HepG2 (cell line): ENCODE measurements at regions not wholly inside any gene's neighbourhood (a gene's known extent, or its start where the extent isn't known, plus 50 kb on each side); places are given as distances from the start of the nearest gene placed in this dataset.

Experiments
- ATAC-seq: fragments of 200-7000 bp; cut with Tn5 transposase; 3 replicates; pipeline ENCODE4 v1.9.1; 2020; ENCODE audit warnings: mild to moderate bottlenecking, moderate library complexity
- BruUV-seq: library from RNA; stranded (reverse); fragments of 400-500 nt; replicated peaks from 2 replicates; lab custom pipeline; 2021; lab: Mats Ljungman, UMichigan
- CTCF ChIA-PET: fragments of 300-600 bp; formaldehyde crosslinking; extraction: SDS; loops from one replicate; lab custom pipeline; 2021; ENCODE audit warnings: low total read pairs, inconsistent platforms, low intra/inter-chr PET ratio; lab: Yijun Ruan, JAX
- POLR2A ChIA-PET: fragments of 350-600 bp; sonication (Branson Sonifier 250); formaldehyde crosslinking; loops from one replicate; lab custom pipeline; 2020; ENCODE audit warnings: antibody characterized with exemption, inconsistent platforms; lab: Yijun Ruan, JAX
- DNase-seq: peaks from one replicate; pipeline ENCODE4 v3.0.0-alpha.2; 2015; ENCODE audit warnings: low spot score
- FAIRE-seq: peaks from 3 replicates; lab custom pipeline; 2011; peaks lifted over from hg19 to GRCh38; lab: Jason Lieb, UNC
- H2AFZ ChIP-seq: one replicate; pipeline ENCODE4 v1.6.1; 2011; ENCODE audit warnings: low read length, inconsistent platforms
- H3K27ac ChIP-seq: fragments of 300-600 bp; 3 replicates; pipeline ENCODE4 v1.8.0; 2011; ENCODE audit warnings: mixed run types, mild to moderate bottlenecking, mixed read lengths, low read length, inconsistent platforms; ENCODE audit not compliant: insufficient read depth; ENCODE audit errors: extremely low read length
- H3K27me3 ChIP-seq, 2 experiments: fragments of 200-600 bp in 1 of 2; 2 replicates in 1 of 2; 3 replicates in 1 of 2; pipeline versions ENCODE4 v1.6.0 to v1.8.0; 2011; ENCODE audit warnings: low read length in 2 of 2, mild to moderate bottlenecking in 2 of 2, moderate library complexity in 2 of 2, inconsistent platforms in 1 of 2; ENCODE audit not compliant: insufficient read depth in 2 of 2, control insufficient read depth in 1 of 2
- H3K36me3 ChIP-seq, 2 experiments: fragments of 200-600 bp in 1 of 2; replicated peaks in 1 of 2; 2 replicates in 1 of 2; 3 replicates in 1 of 2; pipeline versions ENCODE4 v1.5.1 to v1.8.0; 2011; ENCODE audit warnings: low read length in 2 of 2, inconsistent platforms in 1 of 2; ENCODE audit not compliant: insufficient read depth in 2 of 2, control insufficient read depth in 1 of 2
- H3K4me1 ChIP-seq: 2 replicates; pipeline ENCODE4 v1.5.1; 2012; ENCODE audit warnings: low read length, inconsistent platforms; ENCODE audit not compliant: insufficient read depth
- H3K4me2 ChIP-seq: 2 replicates; pipeline ENCODE4 v1.6.0; 2011; ENCODE audit warnings: low read depth, low read length, inconsistent platforms
- H3K4me3 ChIP-seq, 3 experiments: fragments of 200-600 bp in 1 of 3; sonication (generic), shearing (Covaris generic) in 1 of 3; replicated peaks in 1 of 3; 2 replicates each; pipeline ENCODE4 v1.5.1; 2011 to 2016; ENCODE audit warnings: low read length in 3 of 3, inconsistent platforms in 2 of 3, low read depth in 2 of 3, mild to moderate bottlenecking in 2 of 3, control low read depth in 1 of 3, mixed read lengths in 1 of 3; ENCODE audit not compliant: insufficient read depth in 1 of 3
- H3K79me2 ChIP-seq: one replicate; pipeline ENCODE4 v1.6.1; 2011; ENCODE audit warnings: low read length, inconsistent platforms; ENCODE audit not compliant: insufficient read depth
- H3K9ac ChIP-seq: 2 replicates; pipeline ENCODE4 v1.6.0; 2011; ENCODE audit warnings: mild to moderate bottlenecking, low read depth, low read length, inconsistent platforms; ENCODE audit not compliant: insufficient read depth
- H3K9me3 ChIP-seq: 2 replicates; pipeline ENCODE4 v1.5.1; 2012; ENCODE audit warnings: mild to moderate bottlenecking, low read length
- H4K20me1 ChIP-seq: 2 replicates; pipeline ENCODE4 v1.6.0; 2011; ENCODE audit warnings: inconsistent platforms, mild to moderate bottlenecking, low read length, moderate library complexity; ENCODE audit not compliant: insufficient read depth
- ESRRA ChIP-seq: sonication (generic); formaldehyde crosslinking; IDR thresholded peaks from 2 replicates; pipeline ENCODE4 v1.5.1; 2020; ENCODE audit warnings: mild to moderate bottlenecking, low read depth, missing genetic modification reagents
- HNF4A ChIP-seq: sonication (generic); formaldehyde crosslinking; IDR thresholded peaks from 2 replicates; pipeline ENCODE4 v1.4.0; 2020; ENCODE audit warnings: missing genetic modification reagents
- REPIN1 ChIP-seq: sonication (generic); formaldehyde crosslinking; IDR thresholded peaks from 2 replicates; pipeline ENCODE4 v1.8.0; 2022; ENCODE audit warnings: missing genetic modification reagents, low read depth, mild to moderate bottlenecking, borderline replicate concordance
- STAT5B ChIP-seq: sonication (generic); formaldehyde crosslinking; IDR thresholded peaks from 2 replicates; pipeline ENCODE4 v1.4.0; 2020; ENCODE audit warnings: missing genetic modification reagents
- SUZ12 ChIP-seq: fragments of 150-350 bp; IDR thresholded peaks from 2 replicates; pipeline ENCODE4 v1.6.1; 2014; ENCODE audit warnings: low read depth, low read length
- THAP11 ChIP-seq: IDR thresholded peaks from 2 replicates; pipeline ENCODE4 v1.6.1; 2016; ENCODE audit warnings: missing biosample characterization, missing genetic modification reagents
- ZNF709 ChIP-seq: sonication (generic); formaldehyde crosslinking; IDR thresholded peaks from 2 replicates; pipeline ENCODE4 v1.5.0; 2020; ENCODE audit warnings: mild to moderate bottlenecking, missing genetic modification reagents
- ZNF737 ChIP-seq: sonication (generic); formaldehyde crosslinking; IDR thresholded peaks from 2 replicates; pipeline ENCODE4 v1.5.0; 2020; ENCODE audit warnings: missing genetic modification reagents, mild to moderate bottlenecking, borderline replicate concordance
- ZNF746 ChIP-seq: sonication (generic); formaldehyde crosslinking; IDR thresholded peaks from 2 replicates; pipeline ENCODE4 v1.8.0; 2022; ENCODE audit warnings: mild to moderate bottlenecking, missing genetic modification reagents
- ZSCAN21 ChIP-seq: sonication (generic); formaldehyde crosslinking; IDR thresholded peaks from 2 replicates; pipeline ENCODE4 v1.8.0; 2022; ENCODE audit warnings: mild to moderate bottlenecking, missing genetic modification reagents, moderate library complexity, borderline replicate concordance
- in situ Hi-C: cut with HindIII; loops from 2 replicates; pipeline ENCODE4 v1.10.0; 2017; ENCODE audit warnings: low pct_unique_long_range_greater_than_20kb; ENCODE audit not compliant: extremely low pct_ligation_motif_present
- intact Hi-C: fragments of 100-400 bp; cut with micrococcal nuclease; formaldehyde crosslinking; loops from one replicate; pipeline ENCODE4 v1.10.0; 2022; ENCODE audit not compliant: unreplicated experiment
- TF ChIP-seq, protein P1 (sequence below): sonication (generic); formaldehyde crosslinking; IDR thresholded peaks from 2 replicates; pipeline ENCODE4 v1.8.1; 2023; ENCODE audit warnings: missing genetic modification reagents, inconsistent platforms, borderline replicate concordance
- TF ChIP-seq, protein P2 (sequence below): sonication (generic); formaldehyde crosslinking; IDR thresholded peaks from 2 replicates; pipeline ENCODE4 v1.8.0; 2022; ENCODE audit warnings: mild to moderate bottlenecking, missing genetic modification reagents, borderline replicate concordance
- TF ChIP-seq, protein P3 (sequence below): IDR thresholded peaks from 2 replicates; pipeline ENCODE4 v1.6.1; 2016; ENCODE audit warnings: low read depth

DNA sequence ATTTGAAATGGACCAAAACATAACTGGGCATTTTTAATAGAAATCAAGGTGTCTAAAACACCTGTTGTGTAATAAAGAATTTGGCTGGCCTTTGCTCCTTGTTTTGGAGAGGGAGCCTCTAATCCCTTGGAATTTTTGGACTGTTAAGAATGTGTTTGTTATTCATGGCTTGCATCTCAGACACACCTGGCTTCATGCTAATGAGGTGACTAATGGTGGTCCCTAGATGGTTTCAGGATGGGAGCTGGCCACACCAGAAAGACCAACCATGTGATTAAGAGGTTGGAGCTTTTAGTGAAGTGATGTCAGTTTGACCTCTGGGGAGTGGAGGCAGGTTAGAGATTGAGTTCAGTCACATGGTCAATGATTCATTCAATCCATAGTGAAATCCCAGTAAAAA lies 328.4 kb downstream of the DHX35 start:
- Histone ChIP-seq H2AFZ (no peak overlapping the region), H3K4me1 (no peaks in the 10 kb centered on the region), H3K36me3 (no peaks in the 10 kb centered on the region), H3K79me2 (no peaks in the 10 kb centered on the region), H3K4me2 (no peak overlapping the region), H4K20me1 (no peaks in the 10 kb centered on the region), H3K27me3 (no peaks in the 10 kb centered on the region), H3K27ac (no peak overlapping the region), H3K9ac (no peak overlapping the region), H3K4me3 (no peak overlapping the region), H3K9me3 (peaks cover 6% of the 10 kb centered on the region)
- ATAC-seq, result no peak
- no peak for TF ChIP-seq ZNF737 (CRISPR knock-in tag)
- TF ChIP-seq HNF4A, result no peak
- no peak for TF ChIP-seq REPIN1 (CRISPR knock-in tag)
- TF ChIP-seq, protein P1, sequence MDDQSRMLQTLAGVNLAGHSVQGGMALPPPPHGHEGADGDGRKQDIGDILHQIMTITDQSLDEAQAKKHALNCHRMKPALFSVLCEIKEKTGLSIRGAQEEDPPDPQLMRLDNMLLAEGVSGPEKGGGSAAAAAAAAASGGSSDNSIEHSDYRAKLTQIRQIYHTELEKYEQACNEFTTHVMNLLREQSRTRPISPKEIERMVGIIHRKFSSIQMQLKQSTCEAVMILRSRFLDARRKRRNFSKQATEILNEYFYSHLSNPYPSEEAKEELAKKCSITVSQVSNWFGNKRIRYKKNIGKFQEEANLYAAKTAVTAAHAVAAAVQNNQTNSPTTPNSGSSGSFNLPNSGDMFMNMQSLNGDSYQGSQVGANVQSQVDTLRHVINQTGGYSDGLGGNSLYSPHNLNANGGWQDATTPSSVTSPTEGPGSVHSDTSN, result no peak
- TF ChIP-seq ZSCAN21 (CRISPR knock-in tag), result no peak
- TF ChIP-seq ZNF709 (CRISPR knock-in tag), result no peak
- TF ChIP-seq, protein P2, sequence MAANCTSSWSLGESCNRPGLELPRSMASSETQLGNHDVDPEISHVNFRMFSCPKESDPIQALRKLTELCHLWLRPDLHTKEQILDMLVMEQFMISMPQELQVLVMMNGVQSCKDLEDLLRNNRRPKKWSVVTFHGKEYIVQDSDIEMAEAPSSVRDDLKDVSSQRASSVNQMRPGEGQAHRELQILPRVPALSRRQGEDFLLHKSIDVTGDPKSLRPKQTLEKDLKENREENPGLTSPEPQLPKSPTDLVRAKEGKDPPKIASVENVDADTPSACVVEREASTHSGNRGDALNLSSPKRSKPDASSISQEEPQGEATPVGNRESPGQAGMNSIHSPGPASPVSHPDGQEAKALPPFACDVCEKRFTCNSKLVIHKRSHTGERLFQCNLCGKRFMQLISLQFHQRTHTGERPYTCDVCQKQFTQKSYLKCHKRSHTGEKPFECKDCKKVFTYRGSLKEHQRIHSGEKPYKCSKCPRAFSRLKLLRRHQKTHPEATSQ, result no peak
- TF ChIP-seq SUZ12, result no peak
- no peak for TF ChIP-seq STAT5B (CRISPR knock-in tag)
- TF ChIP-seq THAP11 (CRISPR knock-in tag), result no peak
- TF ChIP-seq, protein P3, sequence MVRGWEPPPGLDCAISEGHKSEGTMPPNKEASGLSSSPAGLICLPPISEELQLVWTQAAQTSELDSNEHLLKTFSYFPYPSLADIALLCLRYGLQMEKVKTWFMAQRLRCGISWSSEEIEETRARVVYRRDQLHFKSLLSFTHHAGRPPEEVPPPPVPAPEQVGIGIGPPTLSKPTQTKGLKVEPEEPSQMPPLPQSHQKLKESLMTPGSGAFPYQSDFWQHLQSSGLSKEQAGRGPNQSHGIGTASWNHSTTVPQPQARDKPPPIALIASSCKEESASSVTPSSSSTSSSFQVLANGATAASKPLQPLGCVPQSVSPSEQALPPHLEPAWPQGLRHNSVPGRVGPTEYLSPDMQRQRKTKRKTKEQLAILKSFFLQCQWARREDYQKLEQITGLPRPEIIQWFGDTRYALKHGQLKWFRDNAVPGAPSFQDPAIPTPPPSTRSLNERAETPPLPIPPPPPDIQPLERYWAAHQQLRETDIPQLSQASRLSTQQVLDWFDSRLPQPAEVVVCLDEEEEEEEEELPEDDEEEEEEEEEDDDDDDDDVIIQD (CRISPR knock-in tag), result no peak
- TF ChIP-seq ESRRA (CRISPR knock-in tag), result no peak
- no peak for TF ChIP-seq ZNF746
- CTCF ChIA-PET, result no interaction called here
- no TSS peak for BruUV-seq
- POLR2A ChIA-PET, result no interaction called here
- in situ Hi-C loops (no loop called here), intact Hi-C loops (no loop called here)
- DNase-seq, result no peak
- no peak for FAIRE-seq
